ENCODE measurements at regions not wholly inside any gene's neighbourhood (a gene's known extent, or its start where the extent isn't known, plus 50 kb on each side); places are given as distances from the start of the nearest gene placed in this dataset.
"Not testable (repeated sequence)": the region's sequence is repeated elsewhere in the genome, so short reads cannot be mapped to it uniquely, and the experiment has no call there.

DNA sequence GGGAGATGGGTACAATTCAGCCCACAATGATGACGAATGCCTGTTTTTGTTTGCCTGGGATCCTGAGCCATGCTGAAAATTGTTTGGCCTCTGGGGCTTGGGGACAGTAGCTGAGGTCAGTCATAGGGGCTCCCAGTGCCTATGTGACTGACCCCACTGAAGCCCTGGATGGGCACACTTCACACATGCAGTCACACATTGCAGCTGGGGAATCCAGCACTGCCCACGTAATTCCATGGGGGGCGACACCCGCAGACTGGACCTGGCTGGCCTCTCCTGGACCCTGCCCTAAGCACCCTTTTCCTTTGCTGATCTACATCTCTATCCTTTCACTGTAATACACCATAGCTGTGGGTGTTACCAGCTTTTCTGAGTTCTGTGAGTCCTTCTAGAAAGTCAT is 295.2 kb upstream of the HS6ST1 start:
- Histone ChIP-seq H3K36me3 (ENCODE audit: control insufficient read depth in 2 of 2, extremely low read depth in 1 of 2, insufficient read depth in 2 of 2, low read length in 2 of 2) (no peaks in the 10 kb centered on the region), H3K4me1 (ENCODE audit: control insufficient read depth, extremely low read depth, insufficient read depth, low read length) (no peaks in the 10 kb centered on the region), H3K4me2 (ENCODE audit: insufficient read depth, low read length) (no peak overlapping the region), H3K27me3 (ENCODE audit: control insufficient read depth in 2 of 2, insufficient read depth in 2 of 2, low read length in 2 of 2) (no peaks in the 10 kb centered on the region), H3K4me3 (replicated peaks in 1 of 3; ENCODE audit: insufficient read depth in 1 of 3, low read depth in 1 of 3, low read length in 3 of 3) (no peak overlapping the region), H2AFZ (ENCODE audit: low read depth, low read length) (no peak overlapping the region), H3K9me1 (replicated peaks; ENCODE audit: control insufficient read depth, extremely low read depth, insufficient read depth, low read length) (no peaks in the 10 kb centered on the region), H3K9me3 (replicated peaks; ENCODE audit: control insufficient read depth, insufficient read depth, low read length) (no peaks in the 10 kb centered on the region), H3K9ac (replicated peaks; ENCODE audit: extremely low read depth, insufficient read depth, low read length) (no peak overlapping the region), H3K27ac (ENCODE audit: insufficient read depth, low read depth, low read length) (no peak overlapping the region), H4K20me1 (replicated peaks; ENCODE audit: control insufficient read depth, extremely low read depth, insufficient read depth, low read length) (no peaks in the 10 kb centered on the region), H3K79me2 (ENCODE audit: control insufficient read depth, insufficient read depth, low read length) (no peaks in the 10 kb centered on the region)
- no peak for FAIRE-seq
- DNase-seq (ENCODE audit: low read depth, low spot score) = no peak
- dilution Hi-C loops (cut with MboI; ENCODE audit: extremely low pct_ligation_motif_present, low sequenced_read_pairs) = no loop called here
- TF ChIP-seq GATA2 (IDR thresholded peaks at IDR 0.05; ENCODE audit: insufficient read depth, insufficient read length, low read depth, low read length) = no peak
- TF ChIP-seq, protein P1, sequence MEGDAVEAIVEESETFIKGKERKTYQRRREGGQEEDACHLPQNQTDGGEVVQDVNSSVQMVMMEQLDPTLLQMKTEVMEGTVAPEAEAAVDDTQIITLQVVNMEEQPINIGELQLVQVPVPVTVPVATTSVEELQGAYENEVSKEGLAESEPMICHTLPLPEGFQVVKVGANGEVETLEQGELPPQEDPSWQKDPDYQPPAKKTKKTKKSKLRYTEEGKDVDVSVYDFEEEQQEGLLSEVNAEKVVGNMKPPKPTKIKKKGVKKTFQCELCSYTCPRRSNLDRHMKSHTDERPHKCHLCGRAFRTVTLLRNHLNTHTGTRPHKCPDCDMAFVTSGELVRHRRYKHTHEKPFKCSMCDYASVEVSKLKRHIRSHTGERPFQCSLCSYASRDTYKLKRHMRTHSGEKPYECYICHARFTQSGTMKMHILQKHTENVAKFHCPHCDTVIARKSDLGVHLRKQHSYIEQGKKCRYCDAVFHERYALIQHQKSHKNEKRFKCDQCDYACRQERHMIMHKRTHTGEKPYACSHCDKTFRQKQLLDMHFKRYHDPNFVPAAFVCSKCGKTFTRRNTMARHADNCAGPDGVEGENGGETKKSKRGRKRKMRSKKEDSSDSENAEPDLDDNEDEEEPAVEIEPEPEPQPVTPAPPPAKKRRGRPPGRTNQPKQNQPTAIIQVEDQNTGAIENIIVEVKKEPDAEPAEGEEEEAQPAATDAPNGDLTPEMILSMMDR (IDR thresholded peaks at IDR 0.05; ENCODE audit: extremely low read depth in 1 of 2, insufficient read depth in 1 of 2, low read depth in 1 of 2, low read length in 2 of 2) = no peak
- no peak for TF ChIP-seq EZH2 (IDR thresholded peaks at IDR 0.05; ENCODE audit: borderline replicate concordance, low read depth, low read length, severe bottlenecking)
- no TSS peak for BruUV-seq (replicated peaks)
- CTCF ChIA-PET = no interaction called here
- intact Hi-C loops (cut with micrococcal nuclease) = no loop called here
- POLR2A ChIA-PET = no interaction called here

DNA sequence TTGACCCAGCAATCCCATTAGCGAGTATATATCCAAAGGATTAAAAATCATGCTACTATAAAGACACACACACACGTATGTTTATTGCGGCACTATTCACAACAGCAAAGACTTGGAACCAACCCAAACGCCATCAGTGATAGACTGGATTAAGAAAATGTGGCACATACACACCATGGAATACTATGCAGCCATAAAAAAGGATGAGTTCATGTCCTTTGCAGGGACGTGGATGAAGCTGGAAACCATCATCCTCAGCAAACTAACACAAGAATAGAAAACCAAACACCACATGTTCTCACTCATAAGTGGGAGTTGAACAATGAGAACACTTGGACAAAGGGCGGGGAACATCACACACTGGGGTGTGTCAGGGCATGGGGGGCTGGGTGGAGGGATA is 296.2 kb upstream of the HS6ST1 start:
- H4K20me1 ChIP-seq (replicated peaks; ENCODE audit: control insufficient read depth, extremely low read depth, insufficient read depth, low read length); H3K9me3 ChIP-seq (replicated peaks; ENCODE audit: control insufficient read depth, insufficient read depth, low read length); H3K36me3 ChIP-seq (ENCODE audit: control insufficient read depth in 2 of 2, extremely low read depth in 1 of 2, insufficient read depth in 2 of 2, low read length in 2 of 2); H3K27ac ChIP-seq (ENCODE audit: insufficient read depth, low read depth, low read length); intact Hi-C loops (cut with micrococcal nuclease); H3K4me3 ChIP-seq (replicated peaks in 1 of 3; ENCODE audit: insufficient read depth in 1 of 3, low read depth in 1 of 3, low read length in 3 of 3); H3K9ac ChIP-seq (replicated peaks; ENCODE audit: extremely low read depth, insufficient read depth, low read length); CTCF ChIA-PET; POLR2A ChIA-PET; BruUV-seq (replicated peaks); H3K79me2 ChIP-seq (ENCODE audit: control insufficient read depth, insufficient read depth, low read length); H3K27me3 ChIP-seq (ENCODE audit: control insufficient read depth in 2 of 2, insufficient read depth in 2 of 2, low read length in 2 of 2); dilution Hi-C loops (cut with MboI; ENCODE audit: extremely low pct_ligation_motif_present, low sequenced_read_pairs); H3K4me1 ChIP-seq (ENCODE audit: control insufficient read depth, extremely low read depth, insufficient read depth, low read length); H3K4me2 ChIP-seq (ENCODE audit: insufficient read depth, low read length); FAIRE-seq; H2AFZ ChIP-seq (ENCODE audit: low read depth, low read length); DNase-seq (ENCODE audit: low read depth, low spot score); H3K9me1 ChIP-seq (replicated peaks; ENCODE audit: control insufficient read depth, extremely low read depth, insufficient read depth, low read length): not testable (repeated sequence)
